NCI-H1436 (cell line): ENCODE measurements at regions not wholly inside any gene's neighbourhood (a gene's known extent, or its start where the extent isn't known, plus 50 kb on each side); places are given as distances from the start of the nearest gene placed in this dataset.
"Not testable (repeated sequence)": the region's sequence is repeated elsewhere in the genome, so short reads cannot be mapped to it uniquely, and the experiment has no call there.

ENCODE experiments used
- DNase-seq: peaks from one replicate; lab custom pipeline; 2025; lab: John Stamatoyannopoulos, UW

DNA sequence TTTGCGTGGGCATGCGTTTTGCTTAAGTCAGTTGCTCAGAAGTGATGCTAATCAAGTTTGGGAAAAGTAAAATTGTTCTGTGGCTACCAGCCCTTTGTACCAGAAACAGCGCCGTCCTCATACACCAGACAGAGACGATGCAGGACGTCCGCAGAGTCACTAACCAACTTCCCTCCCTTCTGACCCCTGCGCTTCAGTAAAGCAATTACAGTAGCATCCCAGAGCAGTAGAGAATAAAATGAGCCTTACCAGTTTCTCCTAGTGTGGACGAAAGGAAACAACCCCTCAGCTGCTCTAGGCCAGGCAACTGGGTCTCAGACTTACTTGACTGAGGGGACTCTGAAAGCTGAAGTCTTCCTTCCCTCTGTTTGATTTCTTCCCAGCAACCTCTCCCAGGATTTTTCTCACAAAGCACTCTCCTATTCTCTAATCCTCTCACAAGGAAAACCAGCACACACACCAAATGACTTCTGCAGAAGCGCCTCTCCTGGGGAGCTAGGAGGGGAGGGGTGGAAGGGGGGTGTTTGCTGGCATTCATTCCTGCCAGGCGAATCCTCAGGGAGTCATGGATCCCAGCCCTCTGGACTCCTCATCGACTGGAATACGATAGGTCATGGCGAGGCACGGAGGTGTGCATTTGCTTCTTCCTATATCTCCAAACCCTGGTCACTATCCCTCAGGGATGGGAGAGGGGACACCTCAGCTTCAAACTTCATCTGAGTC is 56.0 kb upstream of the MID1 start:
- DNase-seq = no peak

GRCh38 chrX:10677490-10677889 is 57.1 kb upstream of the MID1 start:
- peak; percentile 2 for DNase-seq

DNA sequence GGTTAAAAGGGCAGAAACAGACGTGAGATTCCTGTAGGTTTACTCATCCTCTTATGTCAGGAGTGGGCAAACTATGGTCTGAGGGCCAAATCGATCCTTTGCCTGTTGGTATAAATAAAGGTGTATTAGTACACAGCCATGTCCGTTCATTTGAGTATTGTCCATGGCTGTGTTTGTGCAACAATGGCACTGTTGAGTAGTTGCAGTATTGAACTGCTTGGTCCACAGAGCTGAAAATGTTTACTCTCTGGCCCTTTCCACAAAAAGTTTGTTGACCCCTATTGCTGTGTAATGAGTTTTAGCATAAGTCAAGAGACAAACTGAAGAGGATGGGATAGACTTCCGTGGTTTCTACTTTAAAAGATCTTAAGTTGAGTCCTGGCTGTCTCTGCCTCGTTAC is 59.0 kb upstream of the MID1 start:
- DNase-seq = no peak

DNA sequence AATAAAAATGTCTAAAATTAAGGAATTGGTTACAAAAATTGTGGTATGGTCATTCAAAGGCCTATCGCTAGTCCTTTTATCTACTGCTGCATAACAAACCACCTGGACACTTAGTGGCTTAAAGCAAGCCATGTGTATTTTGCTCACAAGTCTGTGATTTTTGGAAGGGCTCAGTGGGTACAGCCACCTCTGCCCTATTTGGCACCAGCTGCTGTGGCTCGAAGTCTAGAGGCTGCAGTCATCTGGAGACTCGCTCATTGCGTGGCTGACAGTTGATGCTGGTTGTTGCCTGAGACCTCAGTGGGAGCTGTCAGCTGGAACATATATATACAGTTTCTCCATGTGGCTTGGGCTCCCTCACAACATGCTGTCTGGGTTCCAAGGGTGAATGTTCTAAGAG is 60.8 kb upstream of the MID1 start:
- DNase-seq = no peak

- not testable (repeated sequence) for DNase-seq
Measured at GRCh38 chrX:10683631-10684030, 63.2 kb upstream of the MID1 start.

- no peak for DNase-seq
Measured at GRCh38 chrX:10685923-10686595, 65.7 kb upstream of the MID1 start.

- not testable (repeated sequence) for DNase-seq
Measured at GRCh38 chrX:10691751-10692150, 71.4 kb upstream of the MID1 start.

DNA sequence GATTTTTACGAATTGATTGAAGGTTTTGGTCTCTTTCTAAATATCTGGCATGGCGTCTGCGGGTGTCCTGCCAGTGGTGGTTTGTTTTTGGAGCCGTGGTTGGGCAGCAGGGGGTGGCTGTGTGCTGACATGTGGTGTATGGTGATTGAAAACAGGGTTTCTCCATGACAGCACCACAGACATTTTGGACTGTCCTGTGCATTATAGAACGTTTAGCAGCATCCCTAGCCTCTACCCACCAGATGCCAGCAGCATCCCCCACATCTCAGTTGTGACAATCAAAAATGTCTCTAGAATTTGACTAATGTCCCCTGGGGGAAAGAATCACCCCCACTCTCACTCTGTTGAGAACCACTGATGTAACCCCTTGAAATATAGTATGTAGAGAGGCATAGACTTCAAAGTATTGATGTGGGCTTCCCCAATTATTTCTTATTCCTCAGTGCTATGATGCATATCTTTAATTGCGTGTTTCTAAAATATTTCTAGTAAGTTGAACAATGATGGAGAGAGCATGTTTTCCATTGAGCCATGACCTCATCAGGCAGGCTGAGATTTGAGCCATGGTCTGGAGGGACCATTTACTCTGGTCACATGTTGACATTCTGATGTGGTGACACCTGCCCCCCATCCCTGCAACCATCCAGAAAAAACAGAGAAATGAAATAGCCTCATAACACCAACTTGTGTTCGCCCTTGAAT is 77.4 kb upstream of the MID1 start:
- no peak for DNase-seq

DNA sequence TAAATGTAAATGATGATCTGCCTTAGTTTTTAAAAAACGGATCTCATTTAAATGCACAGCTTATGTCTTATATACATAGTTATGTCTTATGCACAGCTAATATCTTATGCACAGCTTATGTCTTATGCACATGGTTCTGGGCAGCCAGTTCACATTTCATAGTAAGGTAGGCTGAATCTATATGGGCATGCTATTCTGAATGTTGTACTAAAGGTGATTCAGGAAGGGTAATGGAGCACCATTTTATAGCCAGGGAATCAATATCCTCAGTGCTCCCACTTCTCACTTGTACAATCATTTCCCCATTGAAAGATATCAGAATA is 77.9 kb upstream of the MID1 start:
- DNase-seq = no peak

GRCh38 chrX:10702031-10702430 is 81.6 kb upstream of the MID1 start:
- DNase-seq = no peak

DNA sequence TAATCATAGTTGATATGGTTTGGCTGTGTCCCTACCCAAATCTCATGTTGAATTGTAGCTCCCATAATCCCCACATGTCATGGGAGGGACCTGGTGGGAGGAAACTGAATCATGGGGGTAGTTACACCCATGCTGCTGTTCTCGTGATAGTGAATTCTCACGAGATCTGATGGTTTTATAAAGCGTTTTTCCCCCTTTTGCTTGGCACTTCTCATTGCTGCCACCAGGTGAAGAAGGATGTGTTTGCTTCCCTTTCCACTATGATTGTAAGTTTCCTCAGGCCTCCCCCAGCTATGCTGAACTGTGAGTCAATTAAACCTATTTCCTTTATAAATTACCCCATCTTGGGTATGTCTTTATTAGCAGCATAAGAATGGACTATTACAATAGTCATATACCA is 86.0 kb upstream of the MID1 start:
- DNase-seq = not testable (repeated sequence)

DNA sequence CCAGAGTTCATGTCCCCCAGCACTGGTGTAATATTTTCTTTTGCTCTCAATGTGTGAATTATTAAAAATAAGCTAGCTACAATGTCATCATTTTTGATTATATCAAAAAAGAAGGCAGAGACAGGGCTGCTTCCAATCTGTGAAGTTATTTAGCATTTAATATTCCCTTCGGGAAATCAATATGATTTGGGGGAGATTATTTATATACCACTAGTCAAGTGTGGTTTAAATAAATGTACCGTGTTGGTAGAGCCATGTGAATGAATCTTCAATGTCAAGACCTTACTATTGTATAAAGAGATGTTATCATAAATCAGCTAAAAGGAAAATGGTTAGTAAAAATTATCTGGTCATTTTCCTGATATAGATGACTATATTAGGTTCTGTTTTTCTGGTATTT is 87.4 kb upstream of the MID1 start:
- DNase-seq = no peak

DNA sequence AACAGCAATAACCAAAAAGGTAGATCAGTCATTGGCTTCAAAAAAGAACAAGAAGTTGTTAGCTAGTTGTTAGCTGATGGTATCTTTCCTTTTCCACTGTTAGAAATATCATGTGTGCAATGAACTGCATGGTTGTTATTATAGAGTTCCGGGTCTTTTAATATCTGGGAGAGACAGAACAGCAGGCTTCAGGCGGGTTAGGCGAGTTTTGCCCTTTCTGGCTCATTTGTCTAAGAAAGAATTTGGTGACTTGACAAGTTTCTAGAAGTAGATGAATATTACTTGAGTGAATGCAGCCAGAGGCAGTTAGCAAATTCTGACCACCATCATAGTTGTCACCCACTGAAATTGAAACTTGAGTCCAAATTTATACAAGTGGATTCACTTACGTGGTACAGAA is 88.9 kb upstream of the MID1 start:
- no peak for DNase-seq

DNA sequence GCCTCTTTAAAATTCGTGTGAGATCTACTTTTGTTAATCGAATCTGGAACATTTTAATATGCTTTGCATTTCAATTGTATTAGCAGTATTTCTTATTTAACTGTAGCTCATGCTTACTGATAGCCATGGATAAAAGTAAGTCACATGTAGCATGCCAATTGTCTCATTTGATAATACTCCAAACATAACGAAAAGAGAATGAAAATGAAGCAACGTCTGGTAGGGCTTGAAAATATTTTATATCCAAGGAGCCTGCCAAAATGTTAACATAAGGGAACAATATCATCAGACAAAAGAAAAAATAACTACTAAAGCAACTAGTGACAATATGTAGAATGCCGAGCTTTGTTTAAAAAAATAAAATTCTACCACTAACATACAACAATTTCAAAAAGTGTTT is 94.1 kb upstream of the MID1 start:
- DNase-seq = no peak

DNA sequence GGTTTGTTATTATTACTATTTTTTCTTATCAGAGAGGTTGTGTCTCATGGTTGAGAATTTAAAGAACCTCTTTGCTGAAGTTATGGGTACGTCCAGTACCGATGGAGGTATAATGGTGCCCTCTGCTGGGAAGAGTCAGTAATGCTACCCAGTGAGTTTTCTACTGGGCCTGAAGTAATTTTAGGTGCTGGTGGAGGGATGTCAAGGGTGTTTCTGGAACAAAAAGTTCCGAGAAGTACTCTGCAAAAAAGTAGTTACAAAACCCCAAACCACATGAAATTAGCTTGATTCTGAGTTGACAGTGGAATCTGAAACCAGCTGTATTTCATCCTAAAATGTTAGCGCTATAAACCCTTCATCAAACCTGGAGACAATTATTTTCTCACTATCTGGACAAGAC is 102.5 kb upstream of the MID1 start:
- no peak for DNase-seq

DNA sequence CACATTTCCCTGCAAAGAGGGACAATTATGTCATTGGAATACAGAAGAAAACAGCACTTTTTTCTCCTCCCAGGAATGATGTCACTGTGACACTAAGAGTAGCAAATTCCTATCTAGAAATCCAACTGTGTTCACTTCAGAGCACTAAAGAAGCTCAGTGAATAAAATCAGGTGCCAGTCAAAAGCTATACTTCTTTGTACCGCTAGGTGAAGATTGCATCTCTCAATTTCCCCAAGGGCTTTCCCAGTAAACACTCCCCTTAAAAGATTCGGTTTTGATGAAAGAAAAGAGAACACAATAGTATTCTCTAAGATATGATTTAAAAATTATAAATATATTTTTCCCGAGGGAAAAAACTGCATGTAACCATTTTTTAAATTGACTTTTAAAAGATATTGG is 104.7 kb upstream of the MID1 start:
- DNase-seq = no peak

DNA sequence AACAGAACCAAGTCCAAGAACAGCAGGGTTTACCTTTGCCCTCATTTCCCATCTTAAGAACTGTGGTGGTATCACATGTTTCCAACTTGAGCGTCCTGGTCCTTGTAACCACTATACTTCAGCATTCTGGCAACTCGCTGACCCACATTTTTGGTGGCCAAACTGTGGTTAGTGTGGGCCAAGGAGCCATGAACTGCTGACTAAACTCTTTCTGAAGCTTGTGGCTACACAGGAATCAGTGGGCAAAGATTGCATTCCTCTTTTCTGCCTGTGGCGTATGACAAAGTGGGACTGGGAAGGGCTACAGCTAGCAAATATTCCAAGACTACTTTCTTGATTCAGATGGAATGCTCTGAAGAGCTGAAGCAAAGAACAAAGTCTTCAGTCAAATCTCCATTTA is 106.3 kb upstream of the MID1 start:
- DNase-seq = no peak

- no peak for DNase-seq
Measured at GRCh38 chrX:10728806-10729389, 108.5 kb upstream of the MID1 start.

DNA sequence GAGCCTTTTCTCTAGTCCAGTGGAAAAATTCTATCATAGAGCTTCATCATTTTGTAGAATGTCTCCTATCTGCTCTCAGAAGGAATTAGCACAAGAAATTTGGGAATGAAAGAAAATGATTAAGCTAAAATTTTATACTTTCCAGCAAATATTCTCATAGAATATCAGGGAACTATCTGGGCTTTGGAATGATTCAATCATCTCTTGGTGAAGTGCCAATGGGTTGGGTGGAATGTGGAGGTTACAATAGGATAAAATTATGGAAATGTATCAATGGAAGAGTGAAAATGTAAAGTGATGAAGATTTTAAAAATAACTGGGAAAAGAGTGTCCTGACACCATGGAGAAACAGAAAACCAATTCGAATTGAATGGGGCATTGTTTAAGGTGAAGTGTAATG is 119.0 kb upstream of the MID1 start:
- DNase-seq = no peak

- DNase-seq = no peak
Measured at GRCh38 chrX:10741003-10741402, 120.6 kb upstream of the MID1 start.

DNA sequence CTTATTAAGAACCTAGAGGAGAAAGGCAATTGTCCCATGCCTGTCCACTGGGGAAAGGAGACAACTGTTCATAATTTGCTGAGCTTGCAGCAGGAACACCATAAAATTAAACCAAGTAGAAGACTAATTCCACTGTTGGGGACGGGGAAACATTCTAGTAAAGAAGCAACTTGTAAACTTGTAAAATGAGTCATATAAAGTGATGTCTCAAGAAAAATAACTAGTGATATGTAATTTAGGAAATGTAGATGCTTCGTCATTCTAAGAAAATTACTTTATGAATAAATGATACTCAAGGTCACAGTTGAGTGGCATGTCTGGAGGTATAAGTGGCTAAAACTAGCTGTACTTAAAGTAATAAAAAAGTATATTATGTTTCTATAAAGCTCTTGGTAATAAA is 121.2 kb upstream of the MID1 start:
- no peak for DNase-seq

DNA sequence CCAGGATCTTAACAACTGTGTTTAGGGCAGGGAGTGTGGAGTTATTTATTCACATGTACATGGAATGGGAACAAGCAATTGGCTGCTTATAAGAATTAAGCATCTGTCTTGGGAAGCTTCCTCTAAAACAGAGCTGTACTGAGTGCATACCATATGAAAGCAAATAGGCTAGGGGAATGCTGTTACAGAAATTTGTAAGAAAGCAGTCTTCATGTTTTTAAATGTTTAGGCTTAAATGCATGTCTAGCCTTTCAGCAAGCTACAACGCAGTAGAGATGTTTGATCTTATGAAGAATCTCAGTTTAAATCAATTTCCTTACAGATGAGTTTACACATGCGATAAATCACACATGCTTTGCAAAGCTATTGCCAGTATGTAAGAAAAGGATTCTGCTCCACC is 123.1 kb upstream of the MID1 start:
- DNase-seq = no peak

DNA sequence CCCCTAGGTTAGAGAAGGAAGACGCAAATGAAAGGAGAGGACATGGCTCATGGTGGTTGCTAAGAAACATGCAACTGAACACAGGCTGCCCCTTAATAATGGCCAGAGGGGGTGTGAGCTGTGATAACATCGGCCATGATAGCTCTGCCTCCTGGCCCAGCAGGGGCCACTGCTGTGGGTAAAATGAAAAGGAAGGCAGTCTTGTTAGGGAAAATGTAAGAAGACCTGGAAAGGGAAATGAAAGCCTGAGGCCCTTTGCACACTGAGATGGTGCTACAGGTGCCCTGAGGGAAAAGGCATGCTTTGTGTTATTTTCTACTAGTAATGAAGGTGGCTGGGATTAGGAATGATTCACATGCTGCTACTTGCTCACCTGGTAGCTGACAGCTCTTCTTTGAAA is 123.6 kb upstream of the MID1 start:
- DNase-seq = no peak
